Vagina (tissue), 2 donors: ENCODE measurements at regions not wholly inside any gene's neighbourhood (a gene's known extent, or its start where the extent isn't known, plus 50 kb on each side); places are given as distances from the start of the nearest gene placed in this dataset.

ENCODE experiments used
- CTCF ChIP-seq, 3 experiments: fragments of 450-650 bp in 2 of 3; fragments of 200-600 bp in 1 of 3; sonication (generic) in 1 of 3; IDR thresholded peaks; one replicate each; pipeline ENCODE4 v1.5.1; 2017 to 2019; ENCODE audit warnings: antibody characterized with exemption in 3 of 3, mild to moderate bottlenecking in 2 of 3, moderate library complexity in 2 of 3
- POLR2AphosphoS5 ChIP-seq, 2 donors: sonication (generic); formaldehyde crosslinking; IDR thresholded peaks; one replicate each; pipeline ENCODE4 v1.9.0; 2017; ENCODE audit warnings: antibody characterized with exemption in 2 of 2, mild to moderate bottlenecking in 2 of 2, low read depth in 1 of 2; ENCODE audit not compliant: insufficient read depth in 1 of 2

- no peak for TF ChIP-seq CTCF (IDR thresholded peaks at IDR 0.05)
- no peak for TF ChIP-seq POLR2AphosphoS5 (IDR thresholded peaks at IDR 0.05; ENCODE audit: insufficient read depth in 1 of 2, low read depth in 1 of 2)
Measured at GRCh38 chr9:71524996-71525580, 243.2 kb downstream of the CEMIP2 start.
